Endothelial cell of umbilical vein (primary cell): ENCODE measurements at regions not wholly inside any gene's neighbourhood (a gene's known extent, or its start where the extent isn't known, plus 50 kb on each side); places are given as distances from the start of the nearest gene placed in this dataset.

Experiments
- CTCF ChIP-seq, 2 donors: IDR thresholded peaks; 1 replicate in 1 of 2; 2 replicates in 1 of 2; pipeline ENCODE4 v1.5.1; 2011; ENCODE audit warnings: low read length in 2 of 2, mild to moderate bottlenecking in 2 of 2, moderate library complexity in 2 of 2, control low read depth in 1 of 2, inconsistent platforms in 1 of 2, low read depth in 1 of 2; ENCODE audit not compliant: insufficient read depth in 1 of 2; ENCODE audit errors: extremely low read depth in 1 of 2
- EZH2 ChIP-seq: IDR thresholded peaks from 2 replicates; pipeline ENCODE4 v1.6.1; 2012; ENCODE audit warnings: borderline replicate concordance, low read depth, mild to moderate bottlenecking, moderate library complexity, low read length, inconsistent platforms; ENCODE audit not compliant: severe bottlenecking
- MAX ChIP-seq: IDR thresholded peaks from 2 replicates; pipeline ENCODE4 v1.6.1; 2011; ENCODE audit not compliant: insufficient read depth, insufficient read length
- POLR2AphosphoS5 ChIP-seq: IDR thresholded peaks from 2 replicates; pipeline ENCODE4 v1.6.1; 2012; ENCODE audit warnings: low read depth, mild to moderate bottlenecking, control low read depth, low read length, moderate library complexity; ENCODE audit not compliant: insufficient read depth

GRCh38 chr2:53173091-53173490, 594.5 kb upstream of the CHAC2 start:
- no peak for TF ChIP-seq CTCF (IDR thresholded peaks at IDR 0.05; ENCODE audit: extremely low read depth in 1 of 2, insufficient read depth in 1 of 2, low read depth in 1 of 2, low read length in 2 of 2)
- TF ChIP-seq MAX: no peak
- no peak for TF ChIP-seq POLR2AphosphoS5
- no peak for TF ChIP-seq EZH2
